OCI-LY1 (cell line): ENCODE measurements at regions not wholly inside any gene's neighbourhood (a gene's known extent, or its start where the extent isn't known, plus 50 kb on each side); places are given as distances from the start of the nearest gene placed in this dataset.

ENCODE experiments used
- EZH2 ChIP-seq: fragments of 200-600 bp; sonication (generic), shearing (Covaris generic); IDR thresholded peaks from 2 replicates; pipeline ENCODE4 v1.8.0; 2017; ENCODE audit warnings: borderline replicate concordance, mixed run types, mild to moderate bottlenecking, antibody characterized with exemption, low read length, moderate library complexity, mixed read lengths
- TF ChIP-seq, protein P1 (sequence below): fragments of 200-600 bp; sonication (generic), shearing (Covaris generic); IDR thresholded peaks from 2 replicates; pipeline ENCODE4 v1.5.1; 2017; ENCODE audit warnings: mild to moderate bottlenecking, antibody characterized with exemption, low read length, moderate library complexity, mixed read lengths

DNA sequence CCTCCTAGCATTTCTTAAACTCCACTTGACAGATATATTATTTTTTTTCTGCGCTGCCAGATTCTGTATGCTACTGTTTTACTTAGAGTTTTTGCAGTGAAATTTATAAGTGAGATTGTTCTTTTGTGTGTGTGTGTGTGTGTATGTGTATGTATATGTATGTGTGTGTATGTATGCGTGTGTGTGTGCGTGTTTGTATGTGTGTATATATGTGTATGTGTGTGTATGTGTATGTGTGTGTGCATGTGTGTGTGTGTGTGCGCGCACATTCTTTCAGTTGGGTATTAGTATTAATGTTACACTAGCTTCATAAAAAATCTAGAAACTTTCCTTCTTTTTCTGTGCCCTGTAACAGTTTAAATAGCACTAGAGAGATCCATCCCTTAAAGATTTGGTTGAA lies 152.6 kb upstream of the CSF3R start:
- TF ChIP-seq EZH2, result no peak
- TF ChIP-seq, protein P1, sequence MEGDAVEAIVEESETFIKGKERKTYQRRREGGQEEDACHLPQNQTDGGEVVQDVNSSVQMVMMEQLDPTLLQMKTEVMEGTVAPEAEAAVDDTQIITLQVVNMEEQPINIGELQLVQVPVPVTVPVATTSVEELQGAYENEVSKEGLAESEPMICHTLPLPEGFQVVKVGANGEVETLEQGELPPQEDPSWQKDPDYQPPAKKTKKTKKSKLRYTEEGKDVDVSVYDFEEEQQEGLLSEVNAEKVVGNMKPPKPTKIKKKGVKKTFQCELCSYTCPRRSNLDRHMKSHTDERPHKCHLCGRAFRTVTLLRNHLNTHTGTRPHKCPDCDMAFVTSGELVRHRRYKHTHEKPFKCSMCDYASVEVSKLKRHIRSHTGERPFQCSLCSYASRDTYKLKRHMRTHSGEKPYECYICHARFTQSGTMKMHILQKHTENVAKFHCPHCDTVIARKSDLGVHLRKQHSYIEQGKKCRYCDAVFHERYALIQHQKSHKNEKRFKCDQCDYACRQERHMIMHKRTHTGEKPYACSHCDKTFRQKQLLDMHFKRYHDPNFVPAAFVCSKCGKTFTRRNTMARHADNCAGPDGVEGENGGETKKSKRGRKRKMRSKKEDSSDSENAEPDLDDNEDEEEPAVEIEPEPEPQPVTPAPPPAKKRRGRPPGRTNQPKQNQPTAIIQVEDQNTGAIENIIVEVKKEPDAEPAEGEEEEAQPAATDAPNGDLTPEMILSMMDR, result no peak
